ENCODE measurements at regions not wholly inside any gene's neighbourhood (a gene's known extent, or its start where the extent isn't known, plus 50 kb on each side); places are given as distances from the start of the nearest gene placed in this dataset.

DNA sequence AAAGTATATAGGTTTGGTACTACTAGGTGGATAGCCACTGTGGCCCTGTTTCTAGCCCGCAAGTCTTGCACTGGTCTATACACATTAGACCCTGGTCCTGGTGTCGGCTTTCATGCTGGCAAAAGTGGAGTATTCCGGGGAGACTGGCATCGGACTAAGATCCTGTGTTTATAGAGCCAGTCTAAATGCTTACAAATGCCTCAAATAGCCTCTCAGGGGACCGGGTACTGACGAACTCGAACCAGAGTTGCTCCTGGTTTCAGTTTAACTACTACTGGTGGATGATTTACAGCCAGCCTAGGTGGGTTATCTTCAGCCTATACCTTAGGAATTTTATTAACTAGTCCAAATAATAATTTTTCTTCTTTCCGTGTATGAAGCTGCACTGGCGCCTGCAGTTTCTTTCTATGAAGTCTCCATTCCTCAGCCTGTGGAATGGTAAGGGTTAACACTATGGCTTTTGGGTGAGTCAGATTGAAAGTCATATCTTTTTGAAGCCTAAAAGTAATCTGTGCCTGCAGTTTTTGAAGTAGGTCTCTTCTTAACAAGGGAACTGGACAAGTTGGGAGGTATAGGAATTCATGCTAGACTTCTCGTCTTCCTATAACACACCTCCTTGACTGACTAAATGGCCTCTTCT lies 51.3 kb downstream of the OR10H4 start:
- DNase-seq (ENCODE audit: low read depth, low spot score) = no peak

DNA sequence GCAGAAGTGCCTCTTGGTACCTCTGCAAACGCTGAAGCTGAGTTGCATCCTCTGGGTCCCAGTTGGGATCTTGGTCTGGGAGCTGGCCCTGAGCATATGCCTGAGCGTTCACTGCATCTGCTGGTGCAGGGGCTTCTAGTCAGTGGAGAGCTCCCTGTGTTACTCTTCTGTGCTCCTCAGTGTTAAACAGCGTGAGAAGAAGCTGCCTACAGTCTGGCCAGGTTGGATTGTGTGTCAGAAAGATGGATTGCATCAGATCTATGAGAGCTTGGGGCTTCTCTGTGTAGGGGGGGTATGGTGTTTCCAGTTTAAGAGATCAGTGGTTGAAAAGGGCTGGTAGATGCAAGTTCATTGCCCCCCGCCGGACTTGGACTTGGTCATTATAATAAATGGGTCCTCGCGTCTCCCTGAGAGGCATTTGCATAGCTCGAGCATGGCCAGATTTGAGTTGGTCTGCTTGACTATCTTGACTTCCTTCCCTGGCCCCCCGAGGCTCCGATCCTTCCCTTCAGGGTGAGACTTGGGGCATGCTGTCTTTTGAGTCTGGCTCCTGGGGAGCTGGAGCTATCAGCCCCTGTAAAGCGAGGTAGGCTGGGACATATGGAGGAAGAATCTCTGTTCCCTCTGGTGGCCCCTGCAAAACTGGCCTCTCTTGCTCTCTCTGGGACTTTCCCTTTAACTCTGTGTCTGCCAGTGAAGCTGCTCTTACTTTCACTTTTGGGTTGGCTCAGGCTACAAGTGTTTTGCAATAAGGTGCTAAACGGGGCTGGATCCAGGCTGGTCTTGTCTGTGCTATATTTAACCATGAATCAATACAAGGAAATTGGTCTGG lies 52.9 kb downstream of the OR10H4 start:
- DNase-seq (ENCODE audit: low read depth, low spot score) = peak; percentile 25

DNA sequence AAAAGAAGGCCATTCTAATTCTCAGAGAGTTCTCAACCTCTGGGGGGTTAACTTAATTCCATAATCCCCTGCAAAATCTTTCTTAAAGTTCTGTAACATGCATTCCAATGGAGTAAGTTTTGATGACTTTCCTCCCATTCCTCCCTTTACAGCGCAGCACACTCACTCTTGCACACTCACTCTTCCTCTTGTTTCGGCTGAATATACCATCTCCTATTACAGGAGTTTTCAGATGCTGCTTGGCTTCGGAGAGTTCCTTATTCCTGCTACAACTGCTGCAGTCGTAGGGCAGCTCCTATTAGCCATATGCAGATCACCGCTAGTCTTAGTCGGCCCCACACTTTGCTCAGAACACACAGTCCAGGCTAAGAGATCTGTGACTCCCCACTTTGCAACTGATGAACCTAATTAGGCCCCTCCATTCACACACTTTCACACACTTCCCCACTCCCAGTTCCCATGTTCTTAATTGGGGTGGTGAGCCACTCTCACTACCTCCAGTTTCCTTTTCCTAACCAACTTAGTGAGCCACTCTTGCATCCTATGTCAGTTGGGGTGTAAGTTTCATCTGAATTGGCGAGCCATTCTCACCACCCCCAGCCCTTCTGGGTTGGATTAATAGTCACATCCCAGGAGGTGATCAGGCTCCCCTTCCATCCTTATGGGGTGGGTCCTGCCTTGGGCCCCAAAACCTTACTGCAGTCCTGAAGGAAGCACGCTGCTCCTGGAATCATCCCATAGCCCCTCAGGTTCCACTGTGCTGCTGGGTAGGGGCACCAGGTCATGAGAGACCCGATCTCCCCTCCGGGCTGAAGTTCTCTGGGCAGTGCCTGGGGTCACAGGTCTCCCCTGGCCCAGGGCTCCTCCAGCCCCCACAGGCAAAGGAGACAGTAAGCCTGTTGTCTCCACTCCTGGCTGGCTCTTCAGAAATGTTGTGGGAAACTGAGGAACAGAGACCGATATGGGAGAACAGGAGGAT lies 53.9 kb downstream of the OR10H4 start:
- DNase-seq (ENCODE audit: low read depth, low spot score) = no peak

- DNase-seq (ENCODE audit: low read depth, low spot score) = no peak
Observed at GRCh38 chr19:16003391-16003790, 54.6 kb downstream of the OR10H4 start.

GRCh38 chr19:16005925-16006324 lies 57.1 kb downstream of the OR10H4 start:
- no peak for DNase-seq (ENCODE audit: low read depth, low spot score)

DNA sequence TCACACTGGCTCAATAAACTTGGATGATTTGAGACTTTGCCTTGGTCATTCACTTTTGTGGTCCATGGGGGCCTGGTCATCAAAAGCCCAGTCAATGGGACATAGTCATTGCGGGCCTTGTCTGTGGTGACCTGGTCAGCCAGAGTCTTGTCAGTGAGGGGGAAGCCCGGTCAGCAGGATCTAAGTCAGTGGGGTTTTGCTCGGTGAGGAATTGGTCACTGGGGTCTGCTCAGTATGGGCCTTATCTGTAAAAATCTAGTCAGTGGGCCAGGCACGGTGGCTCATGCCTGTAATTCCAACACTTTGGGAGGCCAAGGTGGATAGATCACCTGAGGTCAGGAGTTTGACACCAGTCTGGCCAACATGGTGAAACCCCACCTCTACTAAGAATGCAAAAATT lies 63.7 kb upstream of the TPM4 start:
- no peak for DNase-seq (ENCODE audit: low read depth, low spot score)

GRCh38 chr19:16013181-16013850 lies 63.0 kb upstream of the TPM4 start:
- no peak for DNase-seq (ENCODE audit: low read depth, low spot score)

- DNase-seq (ENCODE audit: low read depth, low spot score) = no peak
Observed at GRCh38 chr19:16013851-16014840, 62.1 kb upstream of the TPM4 start.

DNA sequence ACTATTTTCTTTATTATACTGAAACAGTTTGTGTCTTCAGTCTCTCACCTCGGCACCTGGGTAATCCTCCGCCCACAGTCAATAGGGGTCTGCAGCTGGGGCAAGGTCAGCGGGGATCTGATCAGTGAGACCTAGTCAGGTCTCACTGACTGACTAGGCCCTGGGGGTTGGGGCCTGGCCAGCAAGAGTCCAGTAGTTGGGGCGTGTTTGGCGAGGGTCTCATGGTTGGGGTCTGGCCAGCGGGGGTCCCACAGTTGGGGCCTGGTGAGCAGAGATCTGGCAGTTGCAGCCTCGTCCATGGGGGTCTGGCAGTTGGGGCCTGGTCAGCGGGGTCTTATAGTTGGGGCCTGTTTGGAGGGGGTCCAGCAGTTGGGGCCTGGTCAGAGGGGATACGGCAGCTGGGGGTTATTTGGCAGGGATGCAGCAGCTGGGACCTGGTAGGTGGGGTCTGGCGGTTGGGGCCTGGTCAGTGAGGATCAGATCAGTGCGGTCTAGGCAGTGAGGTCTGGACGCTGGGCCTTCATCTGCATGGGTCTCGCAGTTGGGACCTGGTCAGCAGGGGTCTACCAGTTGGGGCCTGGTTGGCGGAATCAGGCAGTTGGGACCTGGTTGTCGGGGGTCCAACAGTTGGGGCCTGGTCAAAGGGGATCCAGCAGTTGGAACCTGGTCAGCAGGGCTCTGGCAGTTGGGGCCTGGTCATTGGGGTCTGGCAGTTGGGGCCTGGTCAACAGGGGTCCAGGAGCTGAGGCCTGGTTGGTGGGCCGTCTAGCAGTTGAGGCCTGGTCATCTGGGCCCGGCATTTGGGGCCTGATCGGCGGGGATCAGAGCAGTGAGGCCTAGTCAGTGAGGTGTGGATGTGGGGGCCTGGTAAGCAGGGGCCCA lies 61.1 kb upstream of the TPM4 start:
- no peak for DNase-seq (ENCODE audit: low read depth, low spot score)

DNA sequence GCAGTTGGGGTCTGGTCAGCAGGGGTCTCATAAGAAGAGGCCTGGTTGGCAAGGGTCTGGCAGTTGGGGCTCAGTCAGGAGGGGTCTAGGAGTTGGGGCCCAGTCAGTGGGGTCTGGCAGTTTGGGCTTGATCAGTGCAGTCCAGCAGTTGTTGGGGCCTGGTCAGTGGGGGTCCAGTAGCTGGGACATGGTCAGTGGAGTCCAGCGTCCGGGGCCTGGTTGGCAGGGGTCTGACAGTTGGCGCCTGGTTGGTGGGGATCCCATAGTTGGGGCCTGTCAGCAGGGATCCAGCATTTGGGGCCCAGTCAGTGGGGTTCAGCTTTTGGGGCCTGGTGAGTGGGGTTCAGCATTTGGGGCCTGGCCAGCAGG lies 60.5 kb upstream of the TPM4 start:
- DNase-seq (ENCODE audit: low read depth, low spot score) = no peak

GRCh38 chr19:16016226-16017137 lies 59.8 kb upstream of the TPM4 start:
- DNase-seq (ENCODE audit: low read depth, low spot score) = no peak

- no peak for DNase-seq (ENCODE audit: low read depth, low spot score)
Observed at GRCh38 chr19:16017138-16017490, 59.2 kb upstream of the TPM4 start.

DNA sequence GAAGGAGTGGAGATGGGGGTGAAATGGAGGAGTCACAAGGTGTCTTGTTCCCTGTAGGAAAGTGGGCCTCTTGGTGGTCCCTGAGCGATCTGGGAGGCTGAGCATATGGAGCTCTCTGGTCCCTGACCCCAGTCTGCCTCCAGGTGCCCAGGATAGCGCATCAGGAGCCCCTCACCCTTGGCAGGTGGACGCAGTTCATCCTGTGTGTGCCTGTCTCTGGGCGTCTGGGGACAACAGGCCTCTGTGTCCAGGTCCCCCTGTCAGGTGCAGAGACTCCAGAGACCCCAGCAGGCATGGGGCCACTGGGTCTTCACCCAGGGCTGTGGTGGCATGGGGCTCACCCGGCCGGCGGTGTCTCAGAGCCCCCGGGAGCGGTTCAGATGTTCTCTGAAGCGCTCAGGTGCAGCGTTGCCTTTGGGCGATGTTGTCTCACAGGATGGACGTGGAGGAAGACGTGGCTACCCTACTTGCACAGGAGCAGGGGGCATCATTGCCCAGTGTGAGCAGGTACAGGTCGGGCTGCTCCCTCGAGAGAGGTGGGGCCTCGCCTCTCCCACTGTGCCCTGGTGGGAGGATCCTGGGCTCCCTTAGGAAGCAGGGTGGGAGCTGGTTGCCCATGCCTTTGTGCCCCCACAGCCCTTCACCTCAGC lies 58.1 kb upstream of the TPM4 start:
- no peak for DNase-seq (ENCODE audit: low read depth, low spot score)

- no peak for DNase-seq (ENCODE audit: low read depth, low spot score)
Observed at GRCh38 chr19:16018801-16019551, 57.3 kb upstream of the TPM4 start.

- DNase-seq (ENCODE audit: low read depth, low spot score) = no peak
Observed at GRCh38 chr19:16019691-16020448, 56.4 kb upstream of the TPM4 start.

- no peak for DNase-seq (ENCODE audit: low read depth, low spot score)
Observed at GRCh38 chr19:16021796-16022195, 54.5 kb upstream of the TPM4 start.
